ENCODE measurements at regions not wholly inside any gene's neighbourhood (a gene's known extent, or its start where the extent isn't known, plus 50 kb on each side); places are given as distances from the start of the nearest gene placed in this dataset.
"Not testable (repeated sequence)": the region's sequence is repeated elsewhere in the genome, so short reads cannot be mapped to it uniquely, and the experiment has no call there.

DNA sequence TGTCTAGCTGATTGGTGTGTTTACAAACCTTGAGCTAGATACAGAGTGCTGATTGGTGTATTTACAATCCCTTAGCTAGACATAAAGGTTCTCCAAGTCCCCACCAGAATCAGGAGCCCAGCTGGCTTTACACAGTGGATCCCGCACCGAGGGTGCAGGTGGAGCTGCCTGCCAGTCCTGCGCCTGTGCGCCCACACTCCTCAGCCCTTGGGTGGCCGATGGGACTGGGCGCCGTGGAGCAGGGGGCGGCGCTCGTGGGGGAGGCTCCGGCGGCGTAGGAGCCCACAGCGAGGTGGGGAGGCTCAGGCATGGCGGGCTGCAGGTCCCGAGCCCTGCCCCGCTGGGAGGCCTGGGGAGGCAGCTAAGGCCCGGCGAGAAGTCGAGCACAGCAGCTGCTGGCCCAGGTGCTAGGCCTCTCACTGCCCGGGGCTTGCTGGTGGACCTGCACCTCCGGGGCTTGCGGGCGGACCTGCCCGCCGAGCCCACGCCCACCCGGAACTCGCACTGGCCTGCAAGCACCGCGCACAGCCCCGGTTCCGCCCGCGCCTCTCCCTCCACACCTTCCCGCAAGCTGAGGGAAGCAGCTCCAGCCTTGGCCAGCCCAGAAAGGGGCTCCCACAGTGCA lies 51.0 kb upstream of the CDYL start:
- DNase-seq = not testable (repeated sequence)

GRCh38 chr6:4724727-4725126 lies 51.5 kb upstream of the CDYL start:
- not testable (repeated sequence) for DNase-seq

DNA sequence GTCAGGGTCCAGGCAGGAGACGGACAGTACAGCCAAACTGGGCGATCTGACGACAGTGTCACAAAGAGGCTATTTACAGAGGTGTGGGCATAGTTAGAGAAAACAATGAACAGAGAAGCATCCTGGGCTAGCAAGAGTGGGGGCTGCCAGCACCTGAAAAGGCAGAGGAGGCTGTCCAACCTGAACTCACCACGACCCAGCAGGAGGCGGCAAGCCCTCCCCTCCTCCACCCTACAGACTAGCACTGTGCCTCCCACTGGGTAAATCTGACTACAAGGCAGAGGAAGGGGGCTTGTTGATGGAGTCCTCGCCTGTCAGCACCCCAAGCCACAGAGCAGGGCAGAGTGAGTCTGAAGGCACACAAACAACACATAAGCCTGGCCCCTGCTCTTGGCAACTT lies 52.8 kb upstream of the CDYL start:
- DNase-seq = no peak

DNA sequence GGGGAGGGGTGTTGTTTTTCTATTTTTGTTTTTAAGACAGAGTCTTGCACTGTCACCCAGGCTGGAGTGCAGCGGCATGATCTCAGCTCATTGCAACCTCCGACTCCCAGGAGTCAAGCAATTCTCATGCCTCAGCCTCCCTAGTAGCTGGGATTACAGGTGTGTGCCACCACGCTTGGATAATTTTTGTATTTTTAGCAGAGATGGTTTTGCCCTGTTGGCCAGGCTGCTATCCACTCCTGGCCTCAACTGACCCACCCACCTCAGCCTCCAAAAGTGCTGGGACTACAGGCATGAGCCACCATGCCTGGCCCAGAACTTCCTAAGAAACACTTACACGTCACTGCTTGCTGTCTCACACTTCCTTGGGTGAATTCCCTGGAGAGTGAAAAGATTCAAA lies 54.8 kb upstream of the CDYL start:
- DNase-seq = not testable (repeated sequence)

DNA sequence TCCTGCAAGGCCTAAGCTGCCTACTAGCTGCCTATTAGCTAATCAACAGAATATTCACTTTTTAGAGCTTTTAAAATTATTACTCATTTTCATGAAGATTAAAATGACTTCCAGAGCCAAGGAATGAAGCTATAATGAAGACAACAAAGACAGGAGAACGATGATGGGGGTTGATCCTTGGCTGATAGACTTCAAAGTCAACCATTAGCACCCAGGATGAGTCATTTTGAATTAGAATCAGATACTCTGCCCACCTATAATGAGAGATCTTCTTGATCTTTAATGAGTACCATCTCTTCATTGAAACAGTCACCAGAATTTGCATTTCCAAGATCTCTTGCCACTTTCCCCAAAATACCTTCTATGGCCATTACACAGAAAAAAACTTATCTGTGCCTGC lies 56.7 kb upstream of the CDYL start:
- DNase-seq = no peak

DNA sequence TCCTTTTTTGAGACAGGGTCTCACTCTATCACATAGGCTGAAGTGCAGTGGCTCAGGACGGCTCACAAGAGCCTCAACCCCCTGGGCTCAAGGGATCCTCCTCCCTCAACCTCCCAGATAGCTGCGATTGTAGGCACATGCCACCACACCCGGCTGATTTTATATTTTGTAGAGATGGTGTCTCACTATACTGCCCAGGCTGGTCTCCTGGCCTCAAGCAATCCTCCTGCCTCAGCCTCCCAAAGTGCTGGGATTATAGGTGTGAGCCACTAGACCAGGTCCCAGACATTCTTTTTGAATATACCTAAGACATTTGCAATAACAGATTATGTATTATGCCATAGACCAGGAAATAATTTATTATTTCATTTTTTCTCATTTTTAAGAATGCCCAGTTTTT lies 58.3 kb upstream of the CDYL start:
- DNase-seq = no peak

DNA sequence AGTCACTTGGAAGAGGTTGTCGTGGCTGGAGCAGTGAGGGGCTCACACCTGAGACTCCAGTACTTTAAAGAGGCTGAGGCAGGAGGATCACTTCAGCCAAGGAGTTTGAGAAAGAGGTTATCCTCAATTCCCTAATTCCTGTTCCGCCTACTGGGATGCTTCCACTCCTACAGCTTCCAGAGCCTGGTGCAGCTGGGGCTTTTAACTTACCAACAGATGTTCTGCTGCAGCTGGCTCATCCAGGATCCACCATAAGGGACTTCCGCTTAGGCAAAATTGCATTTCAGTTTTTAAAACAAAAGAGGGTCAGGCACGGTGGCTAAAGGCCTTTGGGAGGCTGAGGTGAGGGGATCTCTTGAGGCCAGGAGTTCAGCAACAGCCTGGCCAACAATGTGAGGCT lies 59.1 kb upstream of the CDYL start:
- DNase-seq = no peak

DNA sequence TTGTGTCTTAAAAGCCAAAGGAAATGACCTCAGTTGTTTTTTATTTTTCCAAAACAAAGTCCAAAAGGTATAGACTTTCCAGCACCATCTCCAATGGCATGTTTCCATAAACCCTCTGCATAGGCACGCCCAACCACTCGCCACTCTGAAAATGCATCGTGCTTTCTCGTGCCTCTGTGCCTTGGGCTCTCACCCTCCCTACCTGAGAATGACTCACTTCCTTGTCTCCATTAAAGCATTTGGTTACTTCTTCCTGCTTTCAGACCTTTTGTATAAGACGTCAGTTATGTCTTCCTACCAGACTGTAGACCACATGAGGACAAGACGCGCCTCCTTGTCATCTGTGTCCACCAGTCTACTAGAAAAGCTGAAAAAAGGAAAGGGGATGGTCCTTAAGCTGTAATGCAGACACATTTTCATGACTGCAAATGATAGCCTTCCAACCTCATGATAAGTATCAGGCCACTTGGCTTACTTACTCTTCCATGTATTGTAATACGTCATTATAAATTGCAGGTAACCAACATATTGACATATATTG lies 61.2 kb upstream of the CDYL start:
- DNase-seq = no peak

DNA sequence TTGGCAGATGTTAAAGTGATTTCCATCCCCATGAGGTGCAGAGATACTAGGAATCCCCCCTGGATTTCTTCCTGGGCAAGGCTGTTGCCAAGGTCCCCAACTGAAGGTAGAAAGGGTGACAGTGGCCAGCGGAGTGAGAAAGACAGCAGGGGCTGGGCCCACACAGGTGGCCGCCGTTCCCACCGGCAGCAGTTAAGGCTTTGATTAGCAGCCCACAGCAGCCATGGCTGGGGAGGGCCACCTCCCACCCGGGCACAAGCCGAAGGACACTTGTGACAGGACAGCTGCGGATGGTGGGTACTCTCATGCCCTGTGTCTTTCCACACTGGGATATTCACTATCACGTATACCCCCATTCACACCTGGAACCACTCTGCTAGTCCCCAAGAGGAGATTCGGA lies 63.9 kb upstream of the CDYL start:
- DNase-seq = no peak

DNA sequence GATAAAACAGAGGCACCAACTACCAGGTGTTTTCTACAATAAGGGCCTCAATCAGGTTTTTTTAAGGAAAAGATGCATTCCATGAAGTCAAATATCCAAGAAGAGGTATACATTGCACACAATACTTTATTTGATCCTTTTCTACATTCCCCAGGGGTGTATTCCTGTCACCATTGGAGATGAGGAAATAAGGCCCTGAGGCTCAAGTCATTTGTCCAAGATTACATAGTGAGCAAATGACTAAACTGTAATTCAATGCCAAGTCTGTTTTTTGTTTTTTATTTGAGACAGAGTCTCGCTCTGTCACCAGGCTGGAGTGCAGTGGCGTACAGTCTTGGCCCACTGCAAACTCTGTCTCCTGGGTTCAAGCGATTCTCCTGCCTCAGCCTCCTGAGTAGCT lies 69.2 kb upstream of the CDYL start:
- DNase-seq = no peak

GRCh38 chr6:4705809-4706208 lies 70.4 kb upstream of the CDYL start:
- no peak for DNase-seq

DNA sequence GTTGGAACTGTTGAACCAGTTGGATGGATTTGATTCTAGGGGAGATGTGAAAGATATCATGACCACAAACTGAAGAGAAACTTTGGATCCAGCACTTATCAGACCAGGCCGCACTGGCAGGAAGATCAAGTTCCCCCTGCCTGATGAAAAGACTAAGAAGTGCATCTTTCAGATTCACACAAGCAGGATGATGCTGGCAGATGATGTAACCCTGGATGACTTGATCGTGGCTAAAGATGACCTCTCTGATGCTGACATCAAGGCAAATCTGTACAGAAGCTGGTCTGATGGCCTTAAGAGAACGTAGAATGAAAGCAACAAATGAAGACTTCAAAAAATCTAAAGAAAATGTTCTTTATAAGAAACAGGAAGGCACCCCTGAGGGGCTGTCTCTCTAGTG lies 72.8 kb upstream of the CDYL start:
- DNase-seq = no peak

DNA sequence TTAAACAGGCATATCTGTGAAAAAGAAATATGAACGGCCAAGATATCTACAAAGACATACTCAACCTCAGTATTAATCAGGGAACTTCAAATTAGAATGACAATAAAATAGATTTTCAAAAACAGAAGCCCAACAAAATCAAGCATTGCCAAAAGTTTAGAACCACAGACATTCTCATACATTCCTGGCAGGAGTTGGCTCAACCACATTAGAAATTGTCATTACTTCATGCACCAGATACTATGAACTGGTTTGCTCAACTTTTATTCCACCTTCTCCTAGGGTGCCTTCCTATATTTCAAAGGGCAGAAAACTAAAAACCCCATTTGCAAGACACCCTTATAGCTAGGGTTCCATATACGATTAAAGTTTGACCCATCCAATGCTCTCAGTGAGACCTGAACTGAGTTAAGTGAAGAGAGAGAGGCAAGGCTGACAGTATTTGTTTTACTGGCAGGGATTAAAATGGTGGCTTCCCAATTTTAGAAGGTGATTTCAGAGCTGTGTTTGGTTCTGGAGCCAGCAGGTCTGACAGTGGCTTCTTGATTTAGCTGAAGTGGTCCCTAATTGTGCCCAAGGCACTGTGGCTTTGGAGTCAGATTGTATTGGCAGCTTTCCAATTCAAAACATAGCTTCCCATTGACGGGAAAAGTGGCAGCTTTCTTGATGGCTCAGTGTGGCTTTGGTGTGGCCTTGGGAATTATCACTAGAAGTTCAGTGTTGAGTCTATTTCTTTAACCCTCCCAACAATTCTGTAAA lies 77.1 kb upstream of the CDYL start:
- peak; percentile 31 for DNase-seq

GRCh38 chr6:4693173-4693970 lies 82.8 kb upstream of the CDYL start:
- DNase-seq = no peak

GRCh38 chr6:4692664-4693063 lies 83.5 kb upstream of the CDYL start:
- DNase-seq = no peak

- no peak for DNase-seq
Measured at GRCh38 chr6:4687989-4688947, 87.9 kb upstream of the CDYL start.

DNA sequence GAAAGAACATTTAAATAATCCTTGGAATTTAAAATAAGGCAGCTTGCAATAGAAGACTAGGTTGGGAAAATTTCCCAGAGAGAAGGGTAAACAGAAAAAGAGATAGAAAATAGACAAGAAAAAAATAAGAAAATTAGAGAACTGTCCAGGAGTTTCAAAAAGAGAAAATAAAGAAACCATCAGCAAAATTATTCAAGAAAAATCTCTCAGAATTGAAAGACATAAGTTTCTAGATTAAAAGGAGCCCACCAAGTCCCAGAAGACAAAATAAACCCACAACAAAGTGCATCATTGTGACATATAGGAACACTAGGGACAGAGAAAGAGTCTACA lies 88.6 kb upstream of the CDYL start:
- no peak for DNase-seq

GRCh38 chr6:4682431-4683097 lies 93.6 kb upstream of the CDYL start:
- no peak for DNase-seq

DNA sequence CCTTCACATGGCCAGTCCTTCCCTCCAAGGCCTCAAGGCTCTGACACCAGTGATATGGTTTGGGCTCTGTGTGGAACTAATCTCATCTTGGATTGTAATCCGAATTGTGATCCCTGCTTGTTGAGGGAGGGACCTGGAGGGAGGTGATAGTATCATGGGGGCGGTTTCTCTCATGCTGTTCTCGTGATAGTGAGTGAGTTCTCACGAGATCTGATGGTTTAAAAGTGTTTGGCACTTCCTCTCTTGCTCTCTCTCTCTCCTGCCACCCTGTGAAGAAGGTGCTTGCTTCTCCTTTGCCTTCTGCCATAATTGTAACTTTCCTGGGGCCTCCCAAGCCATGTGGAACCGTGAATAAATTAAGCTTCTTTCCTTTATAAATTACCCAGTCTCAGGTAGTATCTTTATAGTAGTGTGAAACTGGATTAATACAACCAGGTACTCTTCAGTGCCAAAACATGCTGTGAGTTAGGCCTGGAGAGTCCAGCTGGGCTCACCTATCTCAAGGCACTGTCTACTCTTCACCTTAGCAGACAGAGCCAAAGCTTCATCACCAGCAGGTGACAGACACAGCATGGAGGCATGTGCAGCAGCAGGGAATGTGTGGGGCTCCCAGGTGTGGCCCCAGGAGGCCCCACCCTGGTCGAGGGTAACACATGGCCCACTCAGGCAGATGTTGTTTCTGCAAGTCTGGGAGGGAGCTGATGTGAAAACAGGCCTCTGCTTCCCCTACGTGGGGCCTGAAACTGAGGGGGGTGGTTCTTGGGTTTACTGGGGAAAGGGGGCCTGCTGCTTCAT lies 97.5 kb upstream of the CDYL start:
- no peak for DNase-seq

GRCh38 chr6:4677751-4678065 lies 98.5 kb upstream of the CDYL start:
- no peak for DNase-seq

DNA sequence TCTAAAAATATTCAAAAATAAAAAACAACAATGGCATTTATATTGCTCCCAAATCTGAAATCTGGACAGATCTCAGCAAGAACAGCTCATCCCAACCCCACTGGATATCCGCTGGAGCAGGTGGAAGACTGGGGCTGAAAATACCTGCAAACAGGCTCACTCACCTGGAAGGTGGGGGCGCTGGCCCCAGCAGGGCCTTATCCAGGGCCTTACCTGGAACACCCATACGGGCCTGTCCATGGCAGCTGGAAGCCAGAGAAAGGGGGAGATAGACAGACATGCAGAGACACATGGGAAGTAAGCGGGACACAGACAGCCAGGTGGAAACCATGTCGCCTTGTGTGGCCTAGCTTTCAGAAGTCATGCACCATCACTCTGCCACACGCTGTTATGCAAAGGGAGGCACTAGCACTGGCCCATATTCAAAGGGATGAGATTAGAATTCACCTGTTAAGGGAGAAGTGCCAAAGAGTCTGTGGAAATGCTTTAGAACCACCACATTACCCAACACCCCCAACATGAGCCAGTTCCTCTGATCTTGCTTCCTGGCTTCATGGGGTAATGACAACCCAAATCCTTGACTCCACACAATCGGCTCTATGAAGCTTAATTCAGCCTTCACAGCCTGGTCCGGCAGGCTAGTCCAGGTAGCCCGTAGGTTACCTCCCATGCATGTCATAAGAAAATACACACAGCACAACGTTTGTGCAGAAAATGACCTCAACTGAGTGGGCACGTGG lies 99.0 kb upstream of the CDYL start:
- no peak for DNase-seq

Measured in femur (tissue), 1 donor.